ENCODE measurements at regions not wholly inside any gene's neighbourhood (a gene's known extent, or its start where the extent isn't known, plus 50 kb on each side); places are given as distances from the start of the nearest gene placed in this dataset.
A peak's percentile ranks its signal among the peaks of the same experiment; 100 is the strongest.

GRCh38 chr9:129342591-129343423, 164.7 kb upstream of the IER5L start (continued):
- TF ChIP-seq ZNF280D (tag by site-specific recombination; IDR thresholded peaks at IDR 0.05) (no peak), ZNF747 (tag by site-specific recombination; IDR thresholded peaks at IDR 0.05) (no peak), ZNF510 (tag by site-specific recombination; IDR thresholded peaks at IDR 0.05; ENCODE audit: insufficient replicate concordance) (no peak), ZNF394 (tag by site-specific recombination; IDR thresholded peaks at IDR 0.05; ENCODE audit: borderline replicate concordance) (no peak)

- H3K27ac ChIP-seq (ENCODE audit: extremely low read depth, low read depth, low read length): no peak overlapping the region
- H3K4me1 ChIP-seq (ENCODE audit: control insufficient read depth, insufficient read depth, low read length): no peaks in the 10 kb centered on the region
- TF ChIP-seq ZNF664 (tag by site-specific recombination; IDR thresholded peaks at IDR 0.05): peak; percentile 71; the same call in 1 of the 2 replicates
- TF ChIP-seq ZBTB17 (tag by site-specific recombination; IDR thresholded peaks at IDR 0.05): no peak
- ChIA-PET CTCF (interaction anchor here (0.7 kb wide), 1 partner anchor 39 kb away, joined by 7 read pairs; no protein-coding TSS in a partner anchor), POLR2A (interaction anchor here (0.7 to 1.3 kb wide), 2 partner anchors 8 to 298 kb away, joined by 3 to 4 read pairs; no protein-coding TSS in a partner anchor)
- no peaks in the 10 kb centered on the region for H3K36me3 ChIP-seq (ENCODE audit: control insufficient read depth in 2 of 2, insufficient read depth in 1 of 2, low read length in 2 of 2)
- H3K9me3 ChIP-seq (ENCODE audit: control insufficient read depth, insufficient read depth, low read depth, low read length): no peaks in the 10 kb centered on the region
- H3K4me3 ChIP-seq (ENCODE audit: low read depth, low read length): no peak overlapping the region
Observed at GRCh38 chr9:129341987-129342348, 163.9 kb upstream of the IER5L start.

- Histone ChIP-seq H3K36me3 (ENCODE audit: control insufficient read depth in 2 of 2, insufficient read depth in 1 of 2, low read length in 2 of 2) (no peaks in the 10 kb centered on the region), H3K4me1 (ENCODE audit: control insufficient read depth, insufficient read depth, low read length) (no peaks in the 10 kb centered on the region), H3K27ac (ENCODE audit: extremely low read depth, low read depth, low read length) (no peak overlapping the region), H3K9me3 (ENCODE audit: control insufficient read depth, insufficient read depth, low read depth, low read length) (no peaks in the 10 kb centered on the region), H3K4me3 (ENCODE audit: low read depth, low read length) (no peak overlapping the region)
- ChIA-PET POLR2A (interaction anchor here (0.7 kb wide), 1 partner anchor 299 kb away, joined by 3 read pairs; no protein-coding TSS in a partner anchor), CTCF (interaction anchor here (0.9 kb wide), 1 partner anchor 168 kb away, joined by 4 read pairs; no protein-coding TSS in a partner anchor)
- TF ChIP-seq ZFHX2 (tag by site-specific recombination; conservative IDR thresholded peaks at IDR 0.05) (0 out of 2 replicates have a peak, but pooled peaks have one; percentile 10), WT1 (tag by site-specific recombination; IDR thresholded peaks at IDR 0.05) (no peak), ZNF621 (tag by site-specific recombination; IDR thresholded peaks at IDR 0.05) (no peak), GFI1B (tag by site-specific recombination; IDR thresholded peaks at IDR 0.05) (no peak), ZSCAN18 (tag by site-specific recombination; IDR thresholded peaks at IDR 0.05) (no peak), ZNF132 (tag by site-specific recombination; IDR thresholded peaks at IDR 0.05; ENCODE audit: borderline replicate concordance) (no peak), SETDB1 (IDR thresholded peaks at IDR 0.05; ENCODE audit: insufficient read length, low read length) (no peak), ZNF658 (tag by site-specific recombination; IDR thresholded peaks at IDR 0.05) (no peak), GLIS2 (tag by site-specific recombination; IDR thresholded peaks at IDR 0.05) (0 out of 2 replicates have a peak, but pooled peaks have one; percentile 16), ZNF26 (tag by site-specific recombination; IDR thresholded peaks at IDR 0.05) (no peak)
Observed at GRCh38 chr9:129341171-129341986, 163.3 kb upstream of the IER5L start.
